SK-N-SH treated with all-trans-retinoic acid at 6 μM for 48 hours (cell line): ENCODE measurements at regions not wholly inside any gene's neighbourhood (a gene's known extent, or its start where the extent isn't known, plus 50 kb on each side); places are given as distances from the start of the nearest gene placed in this dataset.

Experiments used
- ATAC-seq: fragments of 200-7000 bp; cut with Tn5 transposase; 3 replicates; pipeline ENCODE4 v1.9.1; 2020; ENCODE audit warnings: mild to moderate bottlenecking, moderate library complexity
- ARNTL ChIP-seq: fragments of 450-650 bp; formaldehyde crosslinking; IDR thresholded peaks from 2 replicates; pipeline ENCODE4 v1.5.0; 2020; ENCODE audit warnings: low read depth, mild to moderate bottlenecking, moderate library complexity, borderline replicate concordance
- CSDC2 ChIP-seq: fragments of 250-450 bp; sonication (Bioruptor Pico); IDR thresholded peaks from 2 replicates; pipeline ENCODE4 v1.5.0; 2020; ENCODE audit warnings: mild to moderate bottlenecking, moderate library complexity
- GLIS3 ChIP-seq: fragments of 250-450 bp; sonication (Bioruptor Pico); IDR thresholded peaks from 2 replicates; pipeline ENCODE4 v1.5.0; 2020; ENCODE audit warnings: mild to moderate bottlenecking, moderate library complexity
- ISL1 ChIP-seq: fragments of 250-450 bp; sonication (Bioruptor Pico); IDR thresholded peaks from 2 replicates; pipeline ENCODE4 v2.1.2; 2022; ENCODE audit warnings: mild to moderate bottlenecking, moderate library complexity
- PATZ1 ChIP-seq: fragments of 250-450 bp; sonication (Bioruptor Pico); IDR thresholded peaks from 2 replicates; pipeline ENCODE4 v1.8.0; 2020; ENCODE audit warnings: mild to moderate bottlenecking, moderate library complexity, borderline replicate concordance
- PPARA ChIP-seq: fragments of 250-450 bp; sonication (Bioruptor Pico); IDR thresholded peaks from 2 replicates; pipeline ENCODE4 v1.5.0; 2020; ENCODE audit warnings: mild to moderate bottlenecking, borderline replicate concordance
- SNAI2 ChIP-seq: fragments of 250-450 bp; sonication (Bioruptor Pico); IDR thresholded peaks from 2 replicates; pipeline ENCODE4 v1.5.0; 2020; ENCODE audit warnings: mild to moderate bottlenecking, moderate library complexity
- TCF4 ChIP-seq: fragments of 250-450 bp; sonication (Bioruptor Pico); IDR thresholded peaks from 2 replicates; pipeline ENCODE4 v1.8.0; 2021; ENCODE audit warnings: mild to moderate bottlenecking, moderate library complexity, borderline replicate concordance
- ZC3H10 ChIP-seq: fragments of 250-450 bp; sonication (Bioruptor Pico); IDR thresholded peaks from 2 replicates; pipeline ENCODE4 v1.5.1; 2021; ENCODE audit warnings: mild to moderate bottlenecking, moderate library complexity
- ZFP3 ChIP-seq: fragments of 250-450 bp; sonication (Bioruptor Pico); IDR thresholded peaks from 2 replicates; pipeline ENCODE4 v1.5.0; 2020; ENCODE audit warnings: mild to moderate bottlenecking, moderate library complexity
- ZFP30 ChIP-seq: fragments of 450-650 bp; formaldehyde crosslinking; IDR thresholded peaks from 2 replicates; pipeline ENCODE4 v1.5.0; 2022; ENCODE audit warnings: mild to moderate bottlenecking, moderate library complexity
- ZNF8 ChIP-seq: fragments of 450-650 bp; formaldehyde crosslinking; IDR thresholded peaks from 2 replicates; pipeline ENCODE4 v1.5.0; 2020; ENCODE audit warnings: mild to moderate bottlenecking, moderate library complexity
- TF ChIP-seq, protein P1 (sequence below): fragments of 250-450 bp; sonication (Bioruptor Pico); IDR thresholded peaks from 2 replicates; pipeline ENCODE4 v1.5.1; 2021; ENCODE audit warnings: mild to moderate bottlenecking, moderate library complexity
- TF ChIP-seq, protein P2 (sequence below): fragments of 250-450 bp; sonication (Bioruptor Pico); IDR thresholded peaks from 2 replicates; pipeline ENCODE4 v1.8.0; 2021; ENCODE audit warnings: low read depth, mild to moderate bottlenecking, moderate library complexity, borderline replicate concordance
- TF ChIP-seq, protein P3 (sequence below): fragments of 250-450 bp; sonication (Bioruptor Pico); IDR thresholded peaks from 2 replicates; pipeline ENCODE4 v1.5.0; 2020; ENCODE audit warnings: mild to moderate bottlenecking, moderate library complexity
- TF ChIP-seq, protein P4 (sequence below): fragments of 250-450 bp; sonication (Bioruptor Pico); IDR thresholded peaks from 2 replicates; pipeline ENCODE4 v1.5.1; 2020; ENCODE audit warnings: low read depth, mild to moderate bottlenecking, moderate library complexity

DNA sequence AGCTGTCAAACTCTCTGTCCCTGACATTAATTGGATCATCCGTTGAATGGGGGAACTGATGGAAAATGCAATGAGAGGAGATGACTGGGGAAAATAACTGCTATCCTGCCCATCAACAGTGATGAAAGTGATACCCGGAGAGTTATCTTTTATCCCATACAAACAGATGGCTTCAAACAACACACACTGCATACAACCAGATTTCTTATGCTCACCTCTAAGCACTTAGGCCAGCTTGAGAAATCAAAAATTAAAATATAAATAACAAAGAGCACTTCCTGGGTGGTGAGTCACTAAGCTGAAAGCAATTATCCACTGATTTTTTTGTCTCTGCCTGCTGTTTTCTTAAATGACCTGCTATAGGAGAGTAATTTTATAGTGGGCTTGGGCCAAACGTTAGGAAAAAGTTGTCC lies 237.6 kb upstream of the RGPD4 start:
- ATAC-seq: peak; percentile 62
- TF ChIP-seq ISL1 (CRISPR knock-in tag) (peak; percentile 71), SNAI2 (no peak), TCF4 (CRISPR knock-in tag) (peak; percentile 16; the same call in 1 of the 2 replicates)

- TF ChIP-seq PATZ1 (CRISPR knock-in tag): no peak
- TF ChIP-seq ISL1 (CRISPR knock-in tag): no peak
- TF ChIP-seq, protein P1, sequence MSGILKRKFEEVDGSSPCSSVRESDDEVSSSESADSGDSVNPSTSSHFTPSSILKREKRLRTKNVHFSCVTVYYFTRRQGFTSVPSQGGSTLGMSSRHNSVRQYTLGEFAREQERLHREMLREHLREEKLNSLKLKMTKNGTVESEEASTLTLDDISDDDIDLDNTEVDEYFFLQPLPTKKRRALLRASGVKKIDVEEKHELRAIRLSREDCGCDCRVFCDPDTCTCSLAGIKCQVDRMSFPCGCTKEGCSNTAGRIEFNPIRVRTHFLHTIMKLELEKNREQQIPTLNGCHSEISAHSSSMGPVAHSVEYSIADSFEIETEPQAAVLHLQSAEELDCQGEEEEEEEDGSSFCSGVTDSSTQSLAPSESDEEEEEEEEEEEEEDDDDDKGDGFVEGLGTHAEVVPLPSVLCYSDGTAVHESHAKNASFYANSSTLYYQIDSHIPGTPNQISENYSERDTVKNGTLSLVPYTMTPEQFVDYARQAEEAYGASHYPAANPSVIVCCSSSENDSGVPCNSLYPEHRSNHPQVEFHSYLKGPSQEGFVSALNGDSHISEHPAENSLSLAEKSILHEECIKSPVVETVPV (CRISPR knock-in tag): no peak
- TF ChIP-seq ZFP30 (CRISPR knock-in tag): no peak
- TF ChIP-seq, protein P2, sequence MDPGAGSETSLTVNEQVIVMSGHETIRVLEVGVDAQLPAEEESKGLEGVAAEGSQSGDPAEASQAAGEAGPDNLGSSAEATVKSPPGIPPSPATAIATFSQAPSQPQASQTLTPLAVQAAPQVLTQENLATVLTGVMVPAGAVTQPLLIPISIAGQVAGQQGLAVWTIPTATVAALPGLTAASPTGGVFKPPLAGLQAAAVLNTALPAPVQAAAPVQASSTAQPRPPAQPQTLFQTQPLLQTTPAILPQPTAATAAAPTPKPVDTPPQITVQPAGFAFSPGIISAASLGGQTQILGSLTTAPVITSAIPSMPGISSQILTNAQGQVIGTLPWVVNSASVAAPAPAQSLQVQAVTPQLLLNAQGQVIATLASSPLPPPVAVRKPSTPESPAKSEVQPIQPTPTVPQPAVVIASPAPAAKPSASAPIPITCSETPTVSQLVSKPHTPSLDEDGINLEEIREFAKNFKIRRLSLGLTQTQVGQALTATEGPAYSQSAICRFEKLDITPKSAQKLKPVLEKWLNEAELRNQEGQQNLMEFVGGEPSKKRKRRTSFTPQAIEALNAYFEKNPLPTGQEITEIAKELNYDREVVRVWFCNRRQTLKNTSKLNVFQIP (CRISPR knock-in tag): no peak
- no peak for TF ChIP-seq TCF4 (CRISPR knock-in tag)
- no peak for TF ChIP-seq PPARA (CRISPR knock-in tag)
- ATAC-seq: peak; percentile 61
Measured at GRCh38 chr2:107591561-107592279, 235.0 kb upstream of the RGPD4 start.

GRCh38 chr2:107592280-107592624 lies 234.4 kb upstream of the RGPD4 start:
- TF ChIP-seq GLIS3 (CRISPR knock-in tag) (no peak), ZC3H10 (no peak), CSDC2 (CRISPR knock-in tag) (no peak), PATZ1 (CRISPR knock-in tag) (no peak), ISL1 (CRISPR knock-in tag) (no peak)
- TF ChIP-seq, protein P3, sequence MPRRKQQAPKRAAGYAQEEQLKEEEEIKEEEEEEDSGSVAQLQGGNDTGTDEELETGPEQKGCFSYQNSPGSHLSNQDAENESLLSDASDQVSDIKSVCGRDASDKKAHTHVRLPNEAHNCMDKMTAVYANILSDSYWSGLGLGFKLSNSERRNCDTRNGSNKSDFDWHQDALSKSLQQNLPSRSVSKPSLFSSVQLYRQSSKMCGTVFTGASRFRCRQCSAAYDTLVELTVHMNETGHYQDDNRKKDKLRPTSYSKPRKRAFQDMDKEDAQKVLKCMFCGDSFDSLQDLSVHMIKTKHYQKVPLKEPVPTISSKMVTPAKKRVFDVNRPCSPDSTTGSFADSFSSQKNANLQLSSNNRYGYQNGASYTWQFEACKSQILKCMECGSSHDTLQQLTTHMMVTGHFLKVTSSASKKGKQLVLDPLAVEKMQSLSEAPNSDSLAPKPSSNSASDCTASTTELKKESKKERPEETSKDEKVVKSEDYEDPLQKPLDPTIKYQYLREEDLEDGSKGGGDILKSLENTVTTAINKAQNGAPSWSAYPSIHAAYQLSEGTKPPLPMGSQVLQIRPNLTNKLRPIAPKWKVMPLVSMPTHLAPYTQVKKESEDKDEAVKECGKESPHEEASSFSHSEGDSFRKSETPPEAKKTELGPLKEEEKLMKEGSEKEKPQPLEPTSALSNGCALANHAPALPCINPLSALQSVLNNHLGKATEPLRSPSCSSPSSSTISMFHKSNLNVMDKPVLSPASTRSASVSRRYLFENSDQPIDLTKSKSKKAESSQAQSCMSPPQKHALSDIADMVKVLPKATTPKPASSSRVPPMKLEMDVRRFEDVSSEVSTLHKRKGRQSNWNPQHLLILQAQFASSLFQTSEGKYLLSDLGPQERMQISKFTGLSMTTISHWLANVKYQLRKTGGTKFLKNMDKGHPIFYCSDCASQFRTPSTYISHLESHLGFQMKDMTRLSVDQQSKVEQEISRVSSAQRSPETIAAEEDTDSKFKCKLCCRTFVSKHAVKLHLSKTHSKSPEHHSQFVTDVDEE (CRISPR knock-in tag): no peak
- TF ChIP-seq, protein P1 (CRISPR knock-in tag): no peak
- TF ChIP-seq, all 23 proteins: peak for 0
- no peak for ATAC-seq

- peak; percentile 22; the same call in 2 of the 3 replicates for ATAC-seq
- no peak for TF ChIP-seq ZNF8 (CRISPR knock-in tag)
- TF ChIP-seq, protein P3 (CRISPR knock-in tag): no peak
- TF ChIP-seq, protein P2 (CRISPR knock-in tag): no peak
- no peak for TF ChIP-seq ZFP3 (CRISPR knock-in tag)
- TF ChIP-seq, protein P4, sequence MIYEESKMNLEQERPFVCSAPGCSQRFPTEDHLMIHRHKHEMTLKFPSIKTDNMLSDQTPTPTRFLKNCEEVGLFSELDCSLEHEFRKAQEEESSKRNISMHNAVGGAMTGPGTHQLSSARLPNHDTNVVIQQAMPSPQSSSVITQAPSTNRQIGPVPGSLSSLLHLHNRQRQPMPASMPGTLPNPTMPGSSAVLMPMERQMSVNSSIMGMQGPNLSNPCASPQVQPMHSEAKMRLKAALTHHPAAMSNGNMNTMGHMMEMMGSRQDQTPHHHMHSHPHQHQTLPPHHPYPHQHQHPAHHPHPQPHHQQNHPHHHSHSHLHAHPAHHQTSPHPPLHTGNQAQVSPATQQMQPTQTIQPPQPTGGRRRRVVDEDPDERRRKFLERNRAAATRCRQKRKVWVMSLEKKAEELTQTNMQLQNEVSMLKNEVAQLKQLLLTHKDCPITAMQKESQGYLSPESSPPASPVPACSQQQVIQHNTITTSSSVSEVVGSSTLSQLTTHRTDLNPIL: no peak
- TF ChIP-seq ARNTL (CRISPR knock-in tag): no peak
Measured at GRCh38 chr2:107595285-107595684, 231.4 kb upstream of the RGPD4 start.
